GM21390 (cell line): ENCODE measurements at regions not wholly inside any gene's neighbourhood (a gene's known extent, or its start where the extent isn't known, plus 50 kb on each side); places are given as distances from the start of the nearest gene placed in this dataset.
"Not testable (repeated sequence)": the region's sequence is repeated elsewhere in the genome, so short reads cannot be mapped to it uniquely, and the experiment has no call there.

Source experiments
- ATAC-seq: cut with Tn5 transposase; IDR thresholded peaks from one replicate; pipeline ENCODE4 v1.9.1; 2021; ENCODE audit not compliant: unreplicated experiment

- no peak for ATAC-seq
Measured at GRCh38 chr17:33929181-33929724, 325.8 kb upstream of the CCL2 start.

- not testable (repeated sequence) for ATAC-seq
Measured at GRCh38 chr17:33931148-33931814, 323.8 kb upstream of the CCL2 start.

GRCh38 chr17:33932996-33933395 lies 322.1 kb upstream of the CCL2 start:
- no peak for ATAC-seq

DNA sequence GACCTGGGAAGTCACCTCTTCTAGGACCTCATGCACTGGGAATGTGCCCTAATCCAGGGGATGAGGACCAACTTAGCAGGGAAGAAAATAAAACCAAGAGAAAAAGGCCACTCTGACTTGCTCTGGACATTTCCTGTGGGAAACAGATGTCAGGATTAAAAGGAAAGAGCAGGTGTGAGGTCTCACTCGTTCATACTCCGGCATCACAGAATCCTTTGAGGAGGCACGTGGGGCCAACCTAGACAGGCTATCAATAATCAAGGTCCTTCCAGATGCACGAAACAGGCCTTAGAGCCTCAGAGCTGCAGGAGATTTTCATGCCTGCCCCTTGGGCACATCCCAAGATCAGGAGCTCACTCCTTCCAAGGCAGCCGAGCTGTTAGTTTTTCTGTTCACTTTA lies 321.5 kb upstream of the CCL2 start:
- ATAC-seq, result no peak

- no peak for ATAC-seq
Measured at GRCh38 chr17:33934696-33935095, 320.4 kb upstream of the CCL2 start.

DNA sequence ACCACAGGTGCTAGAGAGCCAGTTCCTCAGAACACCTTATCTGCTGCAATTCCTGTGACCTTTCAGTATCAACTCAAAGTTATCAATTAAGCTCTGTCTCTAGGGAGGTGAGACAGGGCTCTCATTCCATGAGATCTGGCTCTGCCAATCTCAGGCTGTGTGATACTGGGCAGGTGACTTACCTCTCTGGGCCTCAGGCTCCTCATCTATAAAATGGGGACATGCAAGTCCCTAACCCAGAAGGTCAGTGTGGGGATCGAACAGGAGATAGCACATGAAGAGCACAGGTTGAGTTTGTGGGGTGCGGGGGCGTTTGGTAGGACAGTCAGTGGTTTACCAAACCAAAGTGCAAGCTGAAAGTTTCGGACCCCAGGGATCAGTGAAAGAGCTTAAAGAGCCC lies 319.3 kb upstream of the CCL2 start:
- ATAC-seq, result no peak

GRCh38 chr17:33936764-33937163 lies 318.3 kb upstream of the CCL2 start:
- ATAC-seq, result no peak

DNA sequence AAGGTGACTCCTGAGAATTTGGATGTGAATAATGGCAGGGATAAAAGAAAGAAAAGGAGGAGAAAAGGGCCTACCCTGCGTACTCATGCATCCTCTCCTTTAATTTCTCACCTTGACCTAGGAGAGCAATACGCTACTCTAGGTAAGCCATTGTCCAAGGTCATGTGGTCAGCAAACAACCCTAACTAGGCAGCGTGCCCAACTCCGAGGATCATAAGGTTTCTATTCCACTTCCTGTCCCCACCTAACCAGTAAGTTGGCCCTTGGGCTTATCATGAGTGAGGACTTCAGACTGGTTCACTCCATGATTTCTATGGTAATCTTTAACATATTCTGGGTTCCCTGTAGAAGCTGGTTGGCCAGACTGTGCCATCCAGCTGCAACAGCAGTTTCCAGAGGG lies 315.1 kb upstream of the CCL2 start:
- no peak for ATAC-seq

DNA sequence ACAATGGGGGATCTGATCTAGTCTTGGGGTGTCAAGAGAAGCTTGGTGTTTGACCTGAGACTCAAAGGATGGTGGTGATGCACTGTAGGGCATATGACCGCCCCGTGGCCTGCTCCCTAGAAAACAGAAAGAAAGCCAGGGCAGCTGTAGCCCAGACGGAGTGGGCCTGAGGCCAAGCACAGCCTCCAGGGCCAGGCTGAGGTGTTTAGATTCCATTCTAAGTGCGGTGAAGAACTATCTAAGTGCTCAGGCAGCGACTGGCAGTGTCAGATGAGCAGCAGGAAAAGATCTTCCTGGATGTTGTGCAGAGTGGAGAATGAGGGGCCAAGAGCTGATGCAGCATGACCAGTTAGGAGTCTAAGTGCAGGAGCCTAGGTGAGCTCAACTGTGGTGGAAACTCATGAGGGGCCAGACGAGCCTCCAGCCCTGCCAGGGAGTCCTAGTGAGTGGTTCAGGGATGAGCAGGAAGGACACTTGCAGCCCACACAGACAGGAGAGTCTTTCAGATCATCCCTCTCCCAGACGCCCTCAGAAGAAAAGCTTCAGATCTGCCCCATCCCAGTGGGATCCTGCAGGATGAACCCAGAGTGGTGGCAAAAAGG lies 314.2 kb upstream of the CCL2 start:
- ATAC-seq, result no peak

- ATAC-seq, result no peak
Measured at GRCh38 chr17:33941744-33942143, 313.3 kb upstream of the CCL2 start.

- ATAC-seq, result no peak
Measured at GRCh38 chr17:33942414-33942813, 312.7 kb upstream of the CCL2 start.

- ATAC-seq, result no peak
Measured at GRCh38 chr17:33944412-33944811, 310.7 kb upstream of the CCL2 start.

GRCh38 chr17:33944826-33945225 lies 310.3 kb upstream of the CCL2 start:
- ATAC-seq, result no peak

DNA sequence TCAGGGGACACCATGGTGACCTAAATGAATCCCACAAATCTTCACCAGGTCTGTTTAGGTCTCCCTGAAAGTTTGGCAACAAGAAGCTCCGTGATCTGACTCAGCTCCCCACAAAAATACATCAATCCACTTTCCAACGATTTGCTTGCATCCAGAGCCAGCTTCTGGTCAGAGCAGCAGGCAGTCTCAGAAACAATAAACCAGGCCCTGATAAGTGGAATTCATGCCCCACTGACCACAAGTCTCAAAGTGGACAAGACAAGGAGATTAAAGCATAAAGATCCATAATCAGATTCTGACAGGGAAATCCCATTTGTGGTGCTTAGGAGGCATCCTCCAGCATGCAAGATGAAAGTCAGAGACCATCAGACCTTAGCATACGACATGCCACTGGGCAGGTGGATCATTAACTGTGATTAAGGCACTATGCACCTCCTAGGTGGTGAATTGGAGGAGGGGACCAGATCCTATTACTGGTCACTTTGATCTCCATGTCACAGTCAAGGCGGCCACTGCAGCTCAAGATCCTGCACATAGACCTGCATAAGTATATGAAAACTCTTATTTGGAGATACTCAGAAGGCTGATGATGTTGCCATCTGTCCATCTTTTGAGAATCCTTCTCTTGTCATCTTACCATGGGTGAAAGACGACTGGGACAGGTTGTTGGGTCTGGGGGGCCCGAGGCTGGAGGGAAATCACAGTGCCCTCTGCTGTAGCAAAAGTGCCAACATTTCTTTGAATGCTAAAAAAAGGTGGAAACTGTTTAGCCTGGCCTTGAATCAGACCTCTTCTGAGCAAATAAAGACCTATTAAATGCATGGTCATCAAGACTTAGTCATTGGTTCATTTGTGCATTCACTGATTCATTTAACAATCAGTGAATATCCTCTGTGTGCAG lies 309.2 kb upstream of the CCL2 start:
- no peak for ATAC-seq

DNA sequence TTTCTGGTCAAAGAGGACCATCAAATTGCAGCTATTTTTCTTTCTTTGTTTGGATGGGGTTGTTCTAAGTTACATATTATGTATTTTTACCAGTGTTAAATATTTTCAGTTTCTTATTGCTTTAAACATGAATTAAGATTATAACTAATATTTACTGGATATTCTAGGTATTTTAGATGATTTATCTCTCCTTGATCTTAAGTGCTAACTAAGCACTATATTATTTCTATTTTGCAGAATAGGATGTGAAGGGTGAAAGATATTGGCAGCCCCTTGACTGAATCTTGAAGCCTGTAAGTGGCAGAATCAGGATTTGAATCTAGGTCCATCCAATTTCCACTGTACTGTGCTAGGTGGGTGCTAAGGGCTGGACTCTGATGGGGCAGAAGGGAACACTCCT lies 307.3 kb upstream of the CCL2 start:
- no peak for ATAC-seq

- ATAC-seq, result no peak
Measured at GRCh38 chr17:33948309-33948708, 306.8 kb upstream of the CCL2 start.

- no peak for ATAC-seq
Measured at GRCh38 chr17:33949100-33949499, 306.0 kb upstream of the CCL2 start.

- no peak for ATAC-seq
Measured at GRCh38 chr17:33950061-33950460, 305.0 kb upstream of the CCL2 start.

- no peak for ATAC-seq
Measured at GRCh38 chr17:33952425-33952824, 302.7 kb upstream of the CCL2 start.

GRCh38 chr17:33954597-33954996 lies 300.5 kb upstream of the CCL2 start:
- no peak for ATAC-seq

GRCh38 chr17:33955461-33955860 lies 299.6 kb upstream of the CCL2 start:
- ATAC-seq, result no peak

- ATAC-seq, result not testable (repeated sequence)
Measured at GRCh38 chr17:33959098-33959497, 296.0 kb upstream of the CCL2 start.
